GM19035 (cell line): ENCODE measurements at regions not wholly inside any gene's neighbourhood (a gene's known extent, or its start where the extent isn't known, plus 50 kb on each side); places are given as distances from the start of the nearest gene placed in this dataset.
"Not testable (repeated sequence)": the region's sequence is repeated elsewhere in the genome, so short reads cannot be mapped to it uniquely, and the experiment has no call there.

Source experiments
- ATAC-seq: cut with Tn5 transposase; IDR thresholded peaks from one replicate; pipeline ENCODE4 v1.9.1; 2021; ENCODE audit not compliant: unreplicated experiment

GRCh38 chr10:21157664-21158063 lies 260.6 kb upstream of the NEBL start:
- no peak for ATAC-seq

DNA sequence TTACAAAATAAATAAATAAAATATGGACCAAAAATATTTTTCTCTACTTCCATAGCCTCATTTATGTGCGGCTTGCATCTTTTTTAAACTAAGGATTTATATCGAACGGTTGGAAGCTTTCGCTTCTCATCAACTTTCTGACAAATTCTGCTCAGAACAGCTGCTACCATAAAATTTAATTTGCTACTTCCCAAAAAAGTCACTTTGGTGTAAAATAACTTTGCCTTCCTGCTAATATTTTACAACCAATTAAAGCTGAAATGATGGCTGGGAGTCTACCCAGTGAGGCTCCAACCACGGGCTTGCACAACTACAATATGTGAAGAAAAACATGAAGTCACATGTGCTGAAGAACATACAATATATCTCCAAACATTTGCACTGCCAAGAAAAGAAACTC lies 253.1 kb upstream of the NEBL start:
- ATAC-seq = no peak

GRCh38 chr10:21146436-21146789 lies 249.3 kb upstream of the NEBL start:
- ATAC-seq = no peak

GRCh38 chr10:21145751-21146435 lies 248.8 kb upstream of the NEBL start:
- no peak for ATAC-seq

GRCh38 chr10:21144047-21144446 lies 246.9 kb upstream of the NEBL start:
- ATAC-seq = no peak

- no peak for ATAC-seq
Measured at GRCh38 chr10:21141946-21142492, 244.9 kb upstream of the NEBL start.

GRCh38 chr10:21138769-21139340 lies 241.7 kb upstream of the NEBL start:
- no peak for ATAC-seq

- ATAC-seq = no peak
Measured at GRCh38 chr10:21135023-21135931, 238.2 kb upstream of the NEBL start.

DNA sequence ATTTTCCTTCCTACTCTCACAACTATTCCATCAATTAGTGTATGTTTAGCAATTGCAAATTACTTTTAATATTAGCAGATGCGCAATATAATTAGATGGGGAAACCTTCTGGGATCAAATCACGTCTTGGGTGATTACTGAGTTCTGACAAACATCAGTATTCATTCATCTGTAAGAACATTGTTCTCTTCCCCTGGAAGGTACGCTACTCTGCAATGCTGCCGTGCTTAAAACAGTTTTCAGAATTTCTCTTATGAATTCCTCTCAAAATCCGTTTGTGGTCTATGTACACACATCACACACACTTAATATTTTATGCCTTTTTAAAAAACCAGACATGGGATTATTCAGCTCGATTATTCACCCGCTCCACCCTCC lies 237.5 kb upstream of the NEBL start:
- ATAC-seq = no peak

DNA sequence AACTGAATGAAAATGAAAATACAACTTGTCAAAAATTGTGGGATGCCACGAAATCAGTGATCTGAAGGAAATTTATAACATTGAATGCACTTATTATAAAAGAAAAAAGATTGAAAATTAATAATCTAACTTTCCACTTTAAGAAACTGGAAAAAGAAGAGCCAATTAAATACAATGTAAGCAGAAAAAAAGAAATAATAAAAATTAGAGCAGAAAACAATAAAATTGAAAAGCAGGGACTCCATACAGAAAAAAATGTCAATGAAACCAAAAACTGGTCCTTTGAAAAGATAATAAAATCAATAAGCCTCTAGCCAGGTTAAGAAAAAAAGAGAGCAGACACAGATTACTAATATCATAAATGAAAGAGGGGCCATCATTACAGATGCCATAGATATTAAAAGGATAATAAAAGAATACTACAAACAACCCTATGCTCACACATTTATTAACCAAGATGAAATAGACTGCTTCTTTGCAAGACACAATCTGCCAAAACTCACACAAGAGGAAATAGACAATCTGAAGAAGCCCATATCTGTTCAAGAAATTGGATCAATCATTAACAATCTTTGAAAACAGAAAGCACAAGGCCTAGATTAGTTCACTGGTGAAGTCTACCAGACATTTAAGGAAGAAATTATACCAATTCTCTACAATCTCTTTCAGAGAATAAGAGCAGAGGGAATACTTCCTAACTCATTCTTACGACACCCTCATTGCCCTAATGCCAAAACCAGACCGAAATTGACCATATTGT lies 233.8 kb upstream of the NEBL start:
- ATAC-seq = no peak

DNA sequence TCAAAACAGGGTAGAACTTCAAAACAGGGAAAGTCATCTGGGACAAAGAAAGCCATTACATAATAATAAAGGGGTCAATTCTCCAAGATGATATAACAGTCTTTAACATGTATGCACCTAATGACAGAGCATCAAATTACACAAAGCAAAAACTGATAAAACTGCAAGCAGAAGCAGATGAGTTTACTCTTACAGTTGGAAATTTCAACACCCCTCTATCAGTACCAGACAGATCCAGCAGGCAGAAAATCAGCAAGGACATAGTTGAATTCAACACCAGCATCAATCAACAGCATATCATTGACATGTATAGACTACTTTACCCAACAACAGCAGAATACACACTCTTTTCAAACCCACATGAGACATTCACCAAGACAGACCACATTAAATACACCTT lies 233.0 kb upstream of the NEBL start:
- no peak for ATAC-seq

GRCh38 chr10:21125471-21126228 lies 228.5 kb upstream of the NEBL start:
- ATAC-seq = no peak

DNA sequence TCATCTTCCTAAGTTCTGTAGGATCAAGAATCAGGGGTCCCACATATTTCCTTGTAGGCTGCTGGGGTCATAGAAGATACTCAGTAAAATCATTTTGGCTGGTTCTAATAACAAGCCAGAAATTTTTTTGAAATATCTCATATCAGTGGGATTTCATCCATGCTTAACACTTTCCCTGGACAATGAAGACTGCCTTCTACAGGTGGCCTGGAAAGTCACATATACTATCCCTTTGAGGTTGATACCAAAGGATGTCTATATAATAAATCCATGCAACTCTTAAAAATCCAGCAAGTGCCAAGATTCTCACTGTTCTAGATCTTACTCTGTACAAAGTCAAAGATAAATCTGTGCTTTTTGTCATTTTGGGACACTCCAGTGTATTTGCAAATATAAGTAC lies 225.8 kb upstream of the NEBL start:
- ATAC-seq = no peak

DNA sequence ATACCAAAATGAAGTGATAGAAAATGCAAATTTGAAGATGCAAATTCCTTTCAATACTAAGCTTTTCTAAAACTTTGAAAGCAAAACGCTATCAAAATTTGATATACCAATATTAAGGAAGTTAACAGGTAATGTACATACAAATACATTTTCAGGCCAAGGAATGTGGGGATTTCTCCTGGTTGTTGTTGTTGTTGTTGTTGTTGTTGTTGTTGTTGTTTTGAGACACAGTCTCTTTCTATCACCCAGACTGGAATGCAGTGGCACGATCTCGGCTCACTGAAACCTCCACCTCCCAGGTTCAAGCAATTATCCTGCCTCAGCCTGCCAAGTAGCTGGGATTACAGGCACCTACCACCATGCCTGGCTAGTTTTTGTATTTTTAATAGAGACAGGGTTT lies 224.7 kb upstream of the NEBL start:
- not testable (repeated sequence) for ATAC-seq

- ATAC-seq = no peak
Measured at GRCh38 chr10:21114683-21115082, 217.6 kb upstream of the NEBL start.

DNA sequence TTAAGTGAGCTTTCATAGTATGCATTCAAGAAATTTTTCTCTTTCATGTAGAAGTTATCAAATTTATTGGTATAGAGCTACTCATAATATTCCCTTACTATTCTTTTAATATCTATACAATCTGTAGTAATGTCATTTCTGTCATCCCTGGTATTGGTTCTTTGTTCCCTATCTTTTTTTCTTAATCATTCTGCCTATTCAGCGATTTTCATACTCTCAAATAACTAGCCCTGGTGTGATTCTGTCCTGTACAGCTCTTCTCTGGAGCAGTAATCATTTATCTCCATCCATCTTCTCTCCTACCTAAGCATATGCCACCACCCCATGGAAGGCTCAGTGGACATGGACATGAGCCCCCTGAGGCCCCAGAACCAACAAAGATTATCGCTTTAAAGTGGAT lies 213.2 kb upstream of the NEBL start:
- ATAC-seq = no peak

DNA sequence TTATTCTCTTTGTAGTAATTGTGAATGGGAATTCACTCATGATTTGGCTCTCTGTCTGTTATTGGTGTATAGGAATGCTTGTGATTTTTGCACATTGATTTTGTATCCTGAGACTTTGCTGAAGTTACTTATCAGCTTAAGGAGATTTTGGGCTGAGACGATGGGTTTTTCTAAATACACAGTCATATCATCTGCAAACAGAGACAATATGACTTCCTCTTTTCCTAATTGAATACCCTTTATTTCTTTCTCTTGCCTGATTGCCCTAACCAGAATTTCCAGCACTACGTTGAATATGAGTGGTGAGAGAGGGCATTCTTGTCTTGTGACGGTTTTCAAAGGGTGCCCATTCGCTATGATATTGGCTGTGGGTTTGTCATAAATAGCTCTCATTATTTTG lies 209.8 kb upstream of the NEBL start:
- ATAC-seq = not testable (repeated sequence)

GRCh38 chr10:21105331-21105730 lies 208.2 kb upstream of the NEBL start:
- ATAC-seq = not testable (repeated sequence)

DNA sequence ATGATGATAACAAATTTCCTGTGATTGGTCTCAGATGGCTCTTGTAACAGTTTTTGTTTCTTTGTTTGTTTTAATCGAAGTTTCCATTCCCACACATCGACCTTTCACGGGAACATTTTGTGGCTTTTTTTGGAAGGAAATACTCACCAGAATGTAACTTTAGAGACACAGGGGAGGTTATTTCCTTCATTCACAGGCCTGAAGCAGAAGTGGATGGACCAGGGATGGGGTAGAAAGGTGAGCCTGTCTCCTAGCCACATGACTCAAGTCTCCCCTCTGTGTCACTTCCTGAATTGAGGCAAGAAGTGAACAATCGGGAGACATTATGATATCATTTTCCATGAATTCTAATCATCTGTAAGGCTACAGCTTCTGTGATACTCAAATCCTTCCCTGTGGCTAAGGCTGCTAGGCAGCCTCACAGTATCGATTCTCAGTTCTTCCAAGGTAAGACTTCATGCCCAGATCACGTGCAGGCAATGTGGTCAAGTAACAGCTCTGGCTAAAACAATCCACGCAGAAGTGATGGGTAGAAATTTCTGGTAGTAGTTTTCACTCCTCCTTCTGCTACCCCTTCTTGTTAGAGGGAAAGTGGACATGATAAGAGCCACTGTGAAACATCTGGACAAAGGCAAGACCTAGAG lies 203.9 kb upstream of the NEBL start:
- ATAC-seq = no peak

- ATAC-seq = no peak
Measured at GRCh38 chr10:21100190-21100589, 203.1 kb upstream of the NEBL start.
